OCI-LY1 (cell line): ENCODE measurements at regions not wholly inside any gene's neighbourhood (a gene's known extent, or its start where the extent isn't known, plus 50 kb on each side); places are given as distances from the start of the nearest gene placed in this dataset.

Source experiments
- CTCF ChIP-seq: fragments of 200-600 bp; sonication (generic), shearing (Covaris generic); IDR thresholded peaks from 2 replicates; pipeline ENCODE4 v1.5.1; 2017; ENCODE audit warnings: mild to moderate bottlenecking, antibody characterized with exemption, low read length, moderate library complexity, mixed read lengths
- EZH2 ChIP-seq: fragments of 200-600 bp; sonication (generic), shearing (Covaris generic); IDR thresholded peaks from 2 replicates; pipeline ENCODE4 v1.8.0; 2017; ENCODE audit warnings: borderline replicate concordance, mixed run types, mild to moderate bottlenecking, antibody characterized with exemption, low read length, moderate library complexity, mixed read lengths

DNA sequence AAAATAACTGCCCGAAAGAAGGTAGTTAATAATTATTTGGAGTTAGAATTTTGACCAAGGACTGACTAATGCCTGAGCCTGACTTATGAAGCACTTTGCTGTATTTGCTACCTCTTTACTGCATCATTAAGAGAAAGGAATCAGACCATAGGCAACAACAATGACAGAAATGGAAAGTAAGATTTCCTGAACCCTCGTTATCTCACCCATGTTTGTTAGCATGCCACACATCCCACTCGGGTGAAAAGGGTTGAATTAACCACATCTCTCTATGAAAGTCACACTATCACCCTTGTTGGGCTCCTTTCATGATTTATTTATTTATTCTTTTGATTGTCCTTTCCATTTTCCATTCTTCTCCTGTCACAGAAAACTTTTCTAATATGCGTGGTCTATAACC is 59.6 kb downstream of the OLIG3 start:
- TF ChIP-seq CTCF = no peak
- no peak for TF ChIP-seq EZH2
